GM12872 (cell line): ENCODE measurements at regions not wholly inside any gene's neighbourhood (a gene's known extent, or its start where the extent isn't known, plus 50 kb on each side); places are given as distances from the start of the nearest gene placed in this dataset.

Source experiments
- CTCF ChIP-seq: IDR thresholded peaks from 3 replicates; pipeline ENCODE4 v1.5.1; 2011; ENCODE audit warnings: low read depth, mild to moderate bottlenecking, low read length, moderate library complexity; ENCODE audit not compliant: insufficient read depth

DNA sequence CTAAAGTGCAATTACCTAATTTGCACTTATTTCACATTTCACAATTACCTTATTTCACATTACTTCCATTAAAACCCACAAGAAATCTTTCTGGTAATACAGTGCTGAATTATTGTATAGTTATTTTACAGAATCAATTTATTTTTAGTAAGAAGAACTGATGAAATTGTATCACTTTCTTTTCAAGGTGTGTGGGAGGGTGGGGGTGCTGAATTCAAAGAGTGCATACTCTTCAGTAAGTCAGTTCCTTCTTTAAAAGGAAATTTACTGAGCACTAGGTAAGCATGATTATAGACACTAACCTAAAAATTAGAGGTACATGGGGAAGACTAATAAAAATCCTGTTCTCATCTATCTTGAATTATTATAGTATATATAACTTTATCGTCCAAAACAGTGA is 731.6 kb upstream of the ADGRL4 start:
- TF ChIP-seq CTCF: no peak

- TF ChIP-seq CTCF: no peak
Measured at GRCh38 chr1:79737193-79737592, 730.7 kb upstream of the ADGRL4 start.

DNA sequence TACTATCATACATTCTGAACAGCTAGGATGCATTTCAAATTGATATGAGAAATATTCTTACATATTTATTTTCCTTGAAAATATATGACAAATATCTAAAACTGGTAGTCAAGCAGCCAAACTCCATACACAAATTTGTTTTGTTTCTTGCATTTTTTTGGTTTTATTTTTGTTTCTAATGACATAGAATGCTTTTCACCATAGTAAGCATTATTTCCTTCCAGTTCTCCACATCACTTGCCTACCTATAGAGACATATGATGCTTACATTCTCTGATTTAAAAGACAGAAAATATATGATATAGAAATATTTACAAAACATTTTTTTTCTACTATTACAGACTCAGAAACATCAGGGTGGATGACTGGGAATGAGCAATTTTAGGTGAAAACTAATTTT is 726.4 kb upstream of the ADGRL4 start:
- no peak for TF ChIP-seq CTCF

DNA sequence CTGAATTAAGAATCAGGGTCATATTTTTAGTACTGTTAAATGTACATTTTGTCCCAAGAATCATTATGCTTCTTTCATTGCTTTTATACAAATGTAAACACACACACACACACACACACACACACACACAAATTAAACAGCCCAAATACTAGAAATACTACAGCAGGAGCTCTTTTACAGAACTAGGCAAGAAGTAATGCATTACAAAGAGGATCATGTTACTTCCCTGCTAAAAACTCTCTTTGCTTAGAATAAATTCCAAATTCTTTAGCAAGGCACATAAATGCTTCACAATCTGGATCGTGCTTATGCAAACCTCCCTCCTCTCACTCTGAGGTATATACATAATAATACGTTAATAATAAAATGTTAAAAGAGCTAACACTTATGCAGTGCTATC is 720.4 kb upstream of the ADGRL4 start:
- no peak for TF ChIP-seq CTCF

GRCh38 chr1:79726321-79726720 is 719.8 kb upstream of the ADGRL4 start:
- TF ChIP-seq CTCF: no peak

GRCh38 chr1:79716447-79716846 is 709.9 kb upstream of the ADGRL4 start:
- TF ChIP-seq CTCF: no peak

- TF ChIP-seq CTCF: no peak
Measured at GRCh38 chr1:79714664-79715063, 708.1 kb upstream of the ADGRL4 start.

GRCh38 chr1:79711001-79711431 is 704.5 kb upstream of the ADGRL4 start:
- TF ChIP-seq CTCF: no peak
